Pancreas (tissue), 10 donors: ENCODE measurements at regions not wholly inside any gene's neighbourhood (a gene's known extent, or its start where the extent isn't known, plus 50 kb on each side); places are given as distances from the start of the nearest gene placed in this dataset.
"Not testable (repeated sequence)": the region's sequence is repeated elsewhere in the genome, so short reads cannot be mapped to it uniquely, and the experiment has no call there.

Experiments
- ATAC-seq, 4 donors: fragments of 200-7000 bp; cut with Tn5 transposase; one replicate each; pipeline versions ENCODE4 v1.8.0 to v1.9.1; 2020; ENCODE audit warnings: mild to moderate bottlenecking in 4 of 4, moderate library complexity in 4 of 4
- DNase-seq, 6 donors: peaks; one replicate each; pipeline ENCODE4 v3.0.0-alpha.2; 2020
- FAIRE-seq: peaks from 2 replicates; lab custom pipeline; 2012; peaks lifted over from hg19 to GRCh38; lab: Jason Lieb, UNC
- H3K27ac ChIP-seq, 4 donors: fragments of 200-600 bp; sonication (generic); 1 replicate in 3 of 4; 2 replicates in 1 of 4; pipeline versions ENCODE4 v1.5.0 to v1.8.0; 2020
- H3K27me3 ChIP-seq, 4 donors: fragments of 200-600 bp; one replicate each; pipeline ENCODE4 v1.8.0; 2021
- H3K36me3 ChIP-seq, 3 donors: fragments of 200-600 bp; sonication (generic) in 1 of 3; one replicate each; pipeline versions ENCODE4 v1.5.0 to v1.8.0; 2020 to 2021
- H3K4me1 ChIP-seq, 3 donors: fragments of 200-600 bp; one replicate each; pipeline ENCODE4 v1.8.0; 2021
- H3K4me3 ChIP-seq, 4 donors: fragments of 200-600 bp; sonication (generic) in 2 of 4; one replicate each; pipeline versions ENCODE4 v1.5.0 to v1.8.0; 2020 to 2021
- H3K9me3 ChIP-seq, 4 donors: fragments of 200-600 bp; one replicate each; pipeline ENCODE4 v1.8.0; 2021
- WGBS, 2 donors: extraction: QIAGEN DNeasy Blood & Tissue Kit; methylation state at CpG; one replicate each; pipeline ENCODE4 v1.1.7; 2013; 5-methylcytosine and 5-hydroxymethylcytosine counted together
- intact Hi-C, 3 donors: fragments of 100-400 bp; cut with DNase I; formaldehyde crosslinking; loops; one replicate each; pipeline versions ENCODE4 v1.11.1 to v1.14.2; 2022
- TF ChIP-seq, protein P1 (sequence below), 4 donors: fragments of 200-600 bp; sonication (generic) in 3 of 4; IDR thresholded peaks; one replicate each; pipeline versions ENCODE4 v1.5.0 to v1.8.0; 2021; ENCODE audit warnings: antibody characterized with exemption in 4 of 4
- donor health status: healthy with polysubstance abuse.
- donor health status: DM: no; HTN: no; CAD: no; lungs with moderate emphysema.
- donor health status: DM: no; HTN: no; CAD: no.
- donor health status: control.
- donor health status: control.
- donor health status: Bipolar disorder and iron deficiency.
- donor health status: DM: yes; HTN: yes; CAD: no.
- donor health status: DM: no; HTN: no; CAD: no.
- donor health status: DM: no; HTN: no; CAD: no.
- donor health status: DM: yes; HTN: yes; CAD: no.

DNA sequence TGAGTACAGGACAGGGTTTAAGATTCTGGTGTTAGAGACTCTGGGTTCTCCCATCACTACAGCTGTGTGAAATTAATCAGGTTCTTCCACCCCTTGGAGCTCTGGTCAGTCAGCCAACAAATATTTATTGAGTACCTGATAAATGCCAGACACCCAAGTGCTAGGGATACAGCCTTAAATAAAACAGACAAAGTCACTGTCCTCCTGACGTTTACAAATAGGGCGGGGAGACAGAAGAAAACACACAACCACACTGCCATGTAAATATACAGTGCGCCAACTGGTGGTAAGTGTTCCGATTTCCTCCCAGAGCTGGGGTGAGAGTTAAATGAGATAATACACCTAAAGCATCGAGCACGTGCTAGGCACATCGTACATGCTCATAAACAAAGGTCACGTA is 121.0 kb downstream of the COPRS start:
- Histone ChIP-seq H3K27me3 (no peaks in the 10 kb centered on the region), H3K4me3 (no peak overlapping the region), H3K9me3 (no peaks in the 10 kb centered on the region), H3K27ac (no peak overlapping the region), H3K36me3 (no peaks in the 10 kb centered on the region), H3K4me1 (no peaks in the 10 kb centered on the region)
- no peak for DNase-seq
- 72 to 73% methylated on average over 8 of the region's 8 CpGs for WGBS, 2 donors
- TF ChIP-seq, protein P1, sequence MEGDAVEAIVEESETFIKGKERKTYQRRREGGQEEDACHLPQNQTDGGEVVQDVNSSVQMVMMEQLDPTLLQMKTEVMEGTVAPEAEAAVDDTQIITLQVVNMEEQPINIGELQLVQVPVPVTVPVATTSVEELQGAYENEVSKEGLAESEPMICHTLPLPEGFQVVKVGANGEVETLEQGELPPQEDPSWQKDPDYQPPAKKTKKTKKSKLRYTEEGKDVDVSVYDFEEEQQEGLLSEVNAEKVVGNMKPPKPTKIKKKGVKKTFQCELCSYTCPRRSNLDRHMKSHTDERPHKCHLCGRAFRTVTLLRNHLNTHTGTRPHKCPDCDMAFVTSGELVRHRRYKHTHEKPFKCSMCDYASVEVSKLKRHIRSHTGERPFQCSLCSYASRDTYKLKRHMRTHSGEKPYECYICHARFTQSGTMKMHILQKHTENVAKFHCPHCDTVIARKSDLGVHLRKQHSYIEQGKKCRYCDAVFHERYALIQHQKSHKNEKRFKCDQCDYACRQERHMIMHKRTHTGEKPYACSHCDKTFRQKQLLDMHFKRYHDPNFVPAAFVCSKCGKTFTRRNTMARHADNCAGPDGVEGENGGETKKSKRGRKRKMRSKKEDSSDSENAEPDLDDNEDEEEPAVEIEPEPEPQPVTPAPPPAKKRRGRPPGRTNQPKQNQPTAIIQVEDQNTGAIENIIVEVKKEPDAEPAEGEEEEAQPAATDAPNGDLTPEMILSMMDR (IDR thresholded peaks at IDR 0.05) = no peak
- no peak for FAIRE-seq
- ATAC-seq = no peak
- intact Hi-C loops = no loop called here

DNA sequence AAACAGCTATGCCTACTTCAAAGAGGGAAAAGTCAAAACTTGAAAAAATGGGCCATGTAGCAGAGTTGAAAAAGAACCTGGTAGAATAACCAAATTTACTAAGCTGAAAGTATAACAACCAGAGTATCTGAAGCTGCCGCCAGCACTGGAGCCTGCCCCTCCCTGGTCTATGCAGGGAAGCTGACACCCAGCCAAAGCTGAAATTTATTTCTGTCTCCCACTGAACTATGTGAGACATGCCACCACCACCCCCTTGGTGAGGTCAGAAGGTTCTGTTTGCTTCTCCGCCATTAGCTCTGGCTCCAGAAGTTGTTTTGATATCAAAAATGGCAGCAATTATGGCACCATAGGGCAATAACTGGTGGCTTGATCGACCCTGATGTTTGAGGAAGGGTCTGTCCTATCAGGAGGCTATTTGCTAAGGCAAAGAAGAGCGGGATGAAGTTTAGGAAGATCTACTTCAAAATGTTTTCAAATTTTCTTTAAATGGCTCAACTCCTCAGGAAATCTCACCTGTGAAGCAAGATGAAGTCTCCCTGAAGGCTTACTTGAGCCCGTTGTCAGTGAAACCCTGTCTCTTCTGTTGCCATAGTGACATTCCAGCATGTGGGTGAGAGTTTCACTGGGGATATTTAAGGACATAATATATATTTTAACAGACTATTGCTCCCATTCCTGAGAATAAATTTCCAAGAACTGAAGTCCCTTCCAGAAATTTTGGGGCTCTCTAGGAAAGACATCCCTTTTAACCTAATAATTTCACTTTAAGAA is 122.0 kb downstream of the COPRS start:
- H3K27ac ChIP-seq = no peak overlapping the region
- DNase-seq (no peak), FAIRE-seq (no peak), ATAC-seq (no peak)
- no peaks in the 10 kb centered on the region for H3K9me3 ChIP-seq
- WGBS, 2 donors = 65 to 66% methylated on average over 5 of the region's 5 CpGs
- TF ChIP-seq, protein P1 (IDR thresholded peaks at IDR 0.05) = no peak
- intact Hi-C loops = no loop called here
- no peaks in the 10 kb centered on the region for H3K4me1 ChIP-seq
- H3K36me3 ChIP-seq = no peaks in the 10 kb centered on the region
- no peaks in the 10 kb centered on the region for H3K27me3 ChIP-seq
- H3K4me3 ChIP-seq = no peak overlapping the region

DNA sequence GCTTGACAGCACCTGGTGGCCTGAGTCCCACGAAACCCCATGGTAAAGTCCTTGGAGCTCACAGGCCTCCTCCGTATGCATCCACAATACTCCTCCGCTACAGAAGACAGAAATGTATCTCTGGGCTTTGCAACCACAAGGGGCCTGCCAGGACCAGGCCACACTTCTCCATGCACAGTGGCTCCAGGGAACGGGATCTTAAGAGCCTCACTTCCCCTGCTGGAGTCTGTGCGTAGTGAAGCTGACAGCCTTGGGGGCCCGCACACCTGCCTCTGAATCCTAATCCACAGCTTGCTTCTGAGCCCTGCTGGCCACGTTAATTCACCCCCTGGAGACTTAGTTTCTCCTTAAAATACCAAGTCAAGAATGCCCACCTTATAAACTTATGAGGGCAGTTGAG is 125.7 kb downstream of the COPRS start:
- H3K4me1 ChIP-seq = no peaks in the 10 kb centered on the region
- TF ChIP-seq, protein P1 (IDR thresholded peaks at IDR 0.05) = no peak
- no peaks in the 10 kb centered on the region for H3K27me3 ChIP-seq
- DNase-seq (no peak), ATAC-seq (no peak), FAIRE-seq (no peak)
- H3K36me3 ChIP-seq = no peaks in the 10 kb centered on the region
- no peak overlapping the region for H3K4me3 ChIP-seq
- WGBS, 2 donors = 79 to 83% methylated on average over 7 of the region's 7 CpGs
- intact Hi-C loops = no loop called here
- no peaks in the 10 kb centered on the region for H3K9me3 ChIP-seq
- no peak overlapping the region for H3K27ac ChIP-seq

DNA sequence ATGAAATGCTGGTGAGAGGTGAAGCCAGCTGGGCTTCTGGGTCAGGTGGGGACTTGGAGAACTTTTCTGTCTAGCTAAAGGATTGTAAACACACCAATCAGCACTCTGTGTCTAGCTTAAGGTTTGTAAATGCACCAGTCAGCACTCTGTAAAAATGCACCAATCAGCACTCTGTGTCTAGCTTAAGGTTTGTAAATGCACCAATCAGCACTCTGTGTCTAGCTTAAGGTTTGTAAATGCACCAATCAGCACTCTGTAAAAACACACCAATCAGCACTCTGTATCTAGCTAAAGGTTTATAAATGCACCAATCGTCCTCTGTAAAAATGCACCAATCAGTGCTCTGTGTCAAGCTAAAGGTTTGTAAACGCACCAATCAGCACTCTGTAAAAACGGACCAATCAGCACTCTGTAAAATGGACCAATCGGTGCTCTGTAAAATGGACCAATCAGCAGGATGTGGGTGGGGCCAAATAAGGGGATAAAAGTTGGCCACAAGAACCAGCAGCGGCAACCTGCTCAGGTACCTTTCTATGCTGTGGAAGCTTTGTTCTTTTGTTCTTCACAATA is 127.4 kb downstream of the COPRS start:
- H3K27ac ChIP-seq, H3K36me3 ChIP-seq, H3K27me3 ChIP-seq, DNase-seq, FAIRE-seq, intact Hi-C loops, ATAC-seq, H3K9me3 ChIP-seq, H3K4me3 ChIP-seq, H3K4me1 ChIP-seq: not testable (repeated sequence)
- WGBS, 2 donors = 83 to 85% methylated on average over 5 of the region's 5 CpGs

DNA sequence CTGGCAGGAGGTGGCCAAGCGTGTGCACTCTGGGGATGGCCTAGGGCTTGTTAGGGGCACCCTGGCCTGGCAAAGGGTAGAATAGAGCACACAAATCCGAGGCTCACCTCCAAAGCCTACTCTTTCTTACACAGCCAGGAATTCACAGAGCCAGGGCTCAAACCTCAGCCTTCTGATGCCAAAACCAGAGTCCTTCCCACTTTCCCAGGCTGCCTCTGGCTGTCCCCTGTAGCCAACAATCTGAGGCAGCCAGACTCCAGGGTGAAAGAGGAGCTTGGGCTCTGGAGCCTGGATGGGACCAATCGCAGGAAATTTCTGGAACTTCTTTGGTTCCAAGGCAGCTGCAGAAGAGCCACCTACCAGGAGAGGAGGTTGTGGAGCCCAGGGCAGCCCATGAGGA is 127.9 kb downstream of the COPRS start:
- no peaks in the 10 kb centered on the region for H3K4me1 ChIP-seq
- intact Hi-C loops = no loop called here
- no peak for DNase-seq
- TF ChIP-seq, protein P1 (IDR thresholded peaks at IDR 0.05) = no peak
- no peak for FAIRE-seq
- no peaks in the 10 kb centered on the region for H3K27me3 ChIP-seq
- H3K27ac ChIP-seq = no peak overlapping the region
- H3K36me3 ChIP-seq = no peaks in the 10 kb centered on the region
- no peak for ATAC-seq
- H3K9me3 ChIP-seq = no peaks in the 10 kb centered on the region
- no peak overlapping the region for H3K4me3 ChIP-seq
- 72 to 81% methylated on average over 3 of the region's 3 CpGs for WGBS, 2 donors
